Omental fat pad (tissue), 3 donors: ENCODE measurements at regions not wholly inside any gene's neighbourhood (a gene's known extent, or its start where the extent isn't known, plus 50 kb on each side); places are given as distances from the start of the nearest gene placed in this dataset.

Experiments used
- ATAC-seq: fragments of 150-250 bp; one replicate; pipeline ENCODE4 v1.9.1; 2016; ENCODE audit warnings: mild to moderate bottlenecking, moderate library complexity; ENCODE audit not compliant: low FRiP score
- DNase-seq: peaks from one replicate; pipeline ENCODE4 v3.0.0-alpha.2; 2019; ENCODE audit warnings: low spot score
- TF ChIP-seq, protein P1 (sequence below), 3 donors: fragments of 450-650 bp; IDR thresholded peaks; one replicate each; pipeline ENCODE4 v1.5.1; 2016 to 2017; ENCODE audit warnings: antibody characterized with exemption in 3 of 3, mild to moderate bottlenecking in 3 of 3, moderate library complexity in 2 of 3

DNA sequence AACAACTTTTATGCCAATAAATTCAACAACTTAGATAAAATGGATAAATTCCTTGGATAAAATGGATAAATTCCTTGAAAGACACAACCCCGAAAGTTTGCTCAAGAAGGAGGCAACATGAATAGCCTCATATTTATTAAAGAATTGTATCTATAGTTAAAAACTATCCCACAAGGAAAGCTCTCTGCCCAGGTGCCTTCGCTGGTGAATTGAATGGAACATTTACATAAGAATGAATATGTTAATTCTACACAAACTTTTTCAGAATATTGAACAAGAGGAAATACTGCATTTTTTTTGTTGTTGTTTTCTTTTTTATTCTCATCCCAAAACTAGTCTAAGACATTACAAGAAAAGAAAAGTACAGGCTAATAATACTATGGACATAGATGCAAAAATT, 805.3 kb upstream of the RAB6C start:
- ATAC-seq (no peak), DNase-seq (no peak)
- TF ChIP-seq, protein P1, sequence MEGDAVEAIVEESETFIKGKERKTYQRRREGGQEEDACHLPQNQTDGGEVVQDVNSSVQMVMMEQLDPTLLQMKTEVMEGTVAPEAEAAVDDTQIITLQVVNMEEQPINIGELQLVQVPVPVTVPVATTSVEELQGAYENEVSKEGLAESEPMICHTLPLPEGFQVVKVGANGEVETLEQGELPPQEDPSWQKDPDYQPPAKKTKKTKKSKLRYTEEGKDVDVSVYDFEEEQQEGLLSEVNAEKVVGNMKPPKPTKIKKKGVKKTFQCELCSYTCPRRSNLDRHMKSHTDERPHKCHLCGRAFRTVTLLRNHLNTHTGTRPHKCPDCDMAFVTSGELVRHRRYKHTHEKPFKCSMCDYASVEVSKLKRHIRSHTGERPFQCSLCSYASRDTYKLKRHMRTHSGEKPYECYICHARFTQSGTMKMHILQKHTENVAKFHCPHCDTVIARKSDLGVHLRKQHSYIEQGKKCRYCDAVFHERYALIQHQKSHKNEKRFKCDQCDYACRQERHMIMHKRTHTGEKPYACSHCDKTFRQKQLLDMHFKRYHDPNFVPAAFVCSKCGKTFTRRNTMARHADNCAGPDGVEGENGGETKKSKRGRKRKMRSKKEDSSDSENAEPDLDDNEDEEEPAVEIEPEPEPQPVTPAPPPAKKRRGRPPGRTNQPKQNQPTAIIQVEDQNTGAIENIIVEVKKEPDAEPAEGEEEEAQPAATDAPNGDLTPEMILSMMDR (IDR thresholded peaks at IDR 0.05), result no peak

DNA sequence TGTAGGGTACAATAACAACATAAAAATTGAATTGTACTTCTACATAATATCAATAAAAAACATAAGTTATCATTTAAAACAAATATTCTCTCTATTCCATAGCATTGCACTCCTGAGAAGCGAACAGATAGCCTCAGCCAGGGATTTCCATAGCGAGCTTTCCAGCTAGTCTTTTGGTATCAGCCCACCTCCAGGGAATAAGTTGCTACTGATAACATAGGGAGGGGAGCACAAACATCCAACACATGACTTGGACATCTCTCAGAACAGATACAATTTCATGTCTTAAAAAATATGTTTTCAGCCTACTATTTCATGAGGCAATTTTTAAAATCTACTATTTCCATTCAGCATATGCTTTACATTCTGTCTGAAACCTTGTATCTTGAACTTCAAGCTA, 804.4 kb upstream of the RAB6C start:
- ATAC-seq, result no peak
- TF ChIP-seq, protein P1 (IDR thresholded peaks at IDR 0.05), result no peak
- DNase-seq, result no peak

DNA sequence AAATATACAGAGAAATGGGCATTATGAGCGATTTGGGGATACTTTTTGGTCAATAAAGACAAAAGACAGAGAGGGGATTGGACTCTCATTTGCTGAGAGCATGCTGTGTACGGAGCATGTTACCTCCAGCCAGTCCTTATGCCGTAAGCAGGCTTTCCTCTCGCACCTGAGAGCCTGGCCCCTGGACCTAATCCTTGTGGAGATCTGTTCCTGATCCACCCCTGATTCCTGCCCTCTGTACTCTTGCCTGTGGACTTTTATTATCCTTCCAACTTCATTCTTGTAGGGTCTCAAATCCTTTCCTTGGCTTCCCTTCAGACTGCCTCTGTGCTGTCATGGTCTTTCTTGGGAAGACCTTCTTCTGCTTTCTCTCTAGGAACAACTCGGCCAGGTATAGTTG, 803.1 kb upstream of the RAB6C start:
- TF ChIP-seq, protein P1 (IDR thresholded peaks at IDR 0.05), result no peak
- DNase-seq, result no peak
- ATAC-seq, result no peak

DNA sequence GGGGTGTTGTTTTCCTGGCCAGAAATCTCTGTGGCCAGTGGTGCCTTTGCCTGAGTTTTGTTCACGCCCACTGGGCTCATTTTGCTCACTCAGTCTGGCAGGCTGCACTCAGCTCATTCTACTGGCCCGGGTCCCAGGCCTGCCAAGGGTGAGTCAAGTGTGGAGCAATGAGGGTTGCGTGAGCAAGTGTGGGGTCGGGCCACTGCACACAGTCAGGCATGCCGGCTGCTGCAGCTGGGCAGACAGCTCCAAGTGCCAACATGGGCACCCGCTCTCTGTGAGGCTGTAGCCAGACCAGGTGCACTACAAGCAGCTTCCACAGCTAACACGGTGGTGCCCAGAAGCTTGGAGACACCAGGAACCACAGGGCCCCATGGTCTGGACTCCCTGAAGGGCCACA, 801.1 kb upstream of the RAB6C start:
- DNase-seq (no peak), ATAC-seq (peak; percentile 99)
- TF ChIP-seq, protein P1 (IDR thresholded peaks at IDR 0.05), result no peak

DNA sequence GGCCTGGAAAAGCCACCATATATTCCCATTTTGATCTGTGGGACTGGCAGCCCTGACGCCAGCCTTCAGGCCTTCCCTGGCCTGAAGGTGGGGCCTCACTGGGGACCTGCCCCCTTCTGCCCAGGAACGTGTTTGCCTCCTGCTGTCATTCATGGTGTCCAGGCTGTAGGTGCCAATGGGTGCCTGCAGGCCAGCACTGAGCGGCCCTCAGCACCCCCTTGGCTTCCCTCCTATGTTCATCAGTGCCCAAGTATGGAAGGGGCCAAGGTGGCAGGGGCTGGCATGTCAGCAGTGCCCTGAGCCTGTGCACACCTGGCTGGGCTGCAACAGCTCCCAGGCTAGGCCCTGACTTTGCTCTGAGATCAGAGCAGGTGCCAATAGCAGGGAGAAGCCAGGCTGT, 800.3 kb upstream of the RAB6C start:
- ATAC-seq (no peak), DNase-seq (no peak)
- TF ChIP-seq, protein P1 (IDR thresholded peaks at IDR 0.05), result no peak

DNA sequence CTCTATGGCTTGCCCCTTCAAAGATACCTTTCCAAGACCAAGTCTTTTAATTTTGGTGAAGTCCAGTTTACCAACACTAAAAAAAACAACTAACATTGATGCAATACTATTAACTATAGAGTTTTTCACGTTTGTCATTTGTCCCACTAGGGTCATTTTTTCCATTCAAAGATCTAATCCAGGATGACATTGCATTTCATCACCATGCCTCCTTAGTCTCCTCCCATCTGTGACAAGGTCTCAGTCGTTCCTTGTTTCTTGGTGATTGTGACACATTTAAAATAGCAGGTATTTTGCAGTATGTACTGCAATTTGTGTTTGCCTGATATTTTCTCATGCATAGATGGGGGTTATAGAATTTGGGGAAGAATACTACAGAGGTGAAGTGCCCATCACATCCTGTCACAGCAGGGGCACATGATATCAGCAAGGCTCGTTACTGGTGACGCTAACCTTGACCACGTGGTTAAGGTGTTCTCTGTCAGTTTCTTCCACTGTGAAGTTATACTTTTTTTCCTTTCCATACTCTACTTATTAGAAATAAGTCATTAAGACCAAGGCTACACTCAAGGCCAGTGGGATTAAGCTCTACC, 799.2 kb upstream of the RAB6C start:
- TF ChIP-seq, protein P1 (IDR thresholded peaks at IDR 0.05), result no peak
- ATAC-seq (no peak), DNase-seq (no peak)

DNA sequence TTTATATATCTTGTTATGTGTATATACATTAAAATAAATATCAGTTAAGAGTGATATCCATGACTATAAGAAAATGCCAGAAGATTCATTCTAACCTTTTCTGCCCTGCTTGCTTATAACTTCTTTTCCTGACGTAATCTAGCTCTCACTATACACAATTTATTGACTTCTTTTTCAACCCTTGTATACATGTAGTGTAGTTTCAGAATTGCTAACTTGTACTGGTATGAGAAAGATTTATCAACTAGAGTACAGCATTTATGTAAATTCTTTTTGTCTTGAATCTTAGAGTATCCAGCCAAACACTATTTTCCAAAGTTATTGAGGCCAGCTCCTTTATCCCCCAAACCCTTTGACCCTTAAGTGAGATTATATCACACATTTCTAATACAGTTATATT, 798.0 kb upstream of the RAB6C start:
- TF ChIP-seq, protein P1 (IDR thresholded peaks at IDR 0.05), result no peak
- DNase-seq, result no peak
- no peak for ATAC-seq
